Bronchial epithelial cell (primary cell): ENCODE measurements at regions not wholly inside any gene's neighbourhood (a gene's known extent, or its start where the extent isn't known, plus 50 kb on each side); places are given as distances from the start of the nearest gene placed in this dataset.

Source experiments
- DNase-seq: peaks from one replicate; pipeline ENCODE4 v3.0.0-alpha.2; 2010; ENCODE audit warnings: low read depth
- FAIRE-seq: peaks from 2 replicates; lab custom pipeline; 2011; peaks lifted over from hg19 to GRCh38; lab: Jason Lieb, UNC
- H3K27me3 ChIP-seq: 2 replicates; pipeline ENCODE4 v1.5.1; 2011; ENCODE audit warnings: low read length; ENCODE audit not compliant: control insufficient read depth, insufficient read depth
- H3K36me3 ChIP-seq: 2 replicates; pipeline ENCODE4 v1.5.1; 2011; ENCODE audit warnings: low read length; ENCODE audit not compliant: control insufficient read depth, insufficient read depth
- H3K4me3 ChIP-seq: 2 replicates; pipeline ENCODE4 v1.5.1; 2011; ENCODE audit warnings: mild to moderate bottlenecking, low read depth, low read length, control low read depth
- CTCF ChIP-seq: IDR thresholded peaks from 2 replicates; pipeline ENCODE4 v1.5.1; 2011; ENCODE audit warnings: mild to moderate bottlenecking, moderate library complexity, low read length, control low read depth, inconsistent platforms; ENCODE audit not compliant: insufficient read depth, severe bottlenecking

GRCh38 chr5:112642885-112643284 is 94.8 kb upstream of the APC start:
- DNase-seq (no peak), FAIRE-seq (no peak)
- no peak for TF ChIP-seq CTCF
- Histone ChIP-seq H3K36me3 (no peaks in the 10 kb centered on the region), H3K27me3 (peaks cover 3% of the 10 kb centered on the region), H3K4me3 (no peak overlapping the region)

- no peaks in the 10 kb centered on the region for H3K36me3 ChIP-seq
- no peak for FAIRE-seq
- peaks cover 3% of the 10 kb centered on the region for H3K27me3 ChIP-seq
- TF ChIP-seq CTCF: no peak
- DNase-seq: no peak
- no peak overlapping the region for H3K4me3 ChIP-seq
These were observed 94.2 kb upstream of the APC start for GRCh38 chr5:112643339-112643971.

GRCh38 chr5:112646139-112646936 is 91.3 kb upstream of the APC start:
- TF ChIP-seq CTCF: no peak
- no peak for FAIRE-seq
- no peak for DNase-seq
- no peaks in the 10 kb centered on the region for H3K36me3 ChIP-seq
- no peak overlapping the region for H3K4me3 ChIP-seq
- no peaks in the 10 kb centered on the region for H3K27me3 ChIP-seq

DNA sequence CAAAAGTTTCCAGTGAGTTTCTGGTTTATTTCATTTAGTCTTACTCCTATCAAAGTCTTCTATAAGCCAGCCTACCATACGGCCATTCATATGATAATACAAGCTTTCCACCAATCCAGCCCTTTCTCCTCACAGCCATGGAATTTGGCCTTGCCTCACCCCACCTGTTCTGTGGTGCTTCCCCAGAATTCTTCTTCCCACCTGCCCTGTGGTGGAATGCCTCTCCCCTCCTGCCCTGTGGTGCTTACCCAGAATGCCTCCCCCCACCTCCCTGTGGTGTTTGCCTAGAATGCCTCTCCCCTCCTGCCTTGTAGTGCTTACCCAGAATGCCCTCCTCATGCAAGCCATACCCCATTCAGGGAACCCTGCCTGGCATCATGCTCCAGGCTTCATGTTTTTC is 90.3 kb upstream of the APC start:
- no peaks in the 10 kb centered on the region for H3K36me3 ChIP-seq
- DNase-seq: no peak
- H3K27me3 ChIP-seq: no peaks in the 10 kb centered on the region
- no peak overlapping the region for H3K4me3 ChIP-seq
- FAIRE-seq: no peak
- no peak for TF ChIP-seq CTCF

DNA sequence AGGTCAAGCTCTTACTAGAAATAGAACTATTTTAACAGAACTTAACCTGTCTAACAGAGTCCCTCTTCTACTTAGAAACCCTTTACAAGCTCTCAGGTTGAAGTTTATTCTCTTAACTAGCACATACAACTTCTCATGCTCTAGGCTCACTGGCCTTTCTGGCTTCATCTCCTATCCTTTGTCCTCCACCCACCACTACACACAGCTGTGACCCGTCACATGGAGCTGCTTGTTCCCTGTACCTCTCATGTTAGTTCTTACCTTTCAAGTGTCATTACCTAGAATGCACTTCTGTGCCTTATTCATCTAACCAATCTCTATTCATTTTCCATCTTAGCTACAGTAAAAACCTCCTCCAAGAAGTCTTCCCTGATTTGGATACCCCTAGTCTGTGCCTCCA is 89.4 kb upstream of the APC start:
- FAIRE-seq: no peak
- Histone ChIP-seq H3K27me3 (no peaks in the 10 kb centered on the region), H3K4me3 (no peak overlapping the region), H3K36me3 (no peaks in the 10 kb centered on the region)
- TF ChIP-seq CTCF: no peak
- no peak for DNase-seq
